Stimulated activated naive B cell treated with anti-CD40 and anti-IgM and Interleukin-4, amounts not matched to agents 10 μg/mL and 1 μg/mL and 100 μg/mL, for 72 hours (primary cell): ENCODE measurements at regions not wholly inside any gene's neighbourhood (a gene's known extent, or its start where the extent isn't known, plus 50 kb on each side); places are given as distances from the start of the nearest gene placed in this dataset.

Experiments used
- ATAC-seq, 2 donors: fragments of 150-1000 bp; cut with Tn5 transposase; replicated peaks; 2 replicates each; pipeline ENCODE4 v1.10.0; 2021; ENCODE audit warnings: moderate library complexity in 1 of 2
- DNase-seq: peaks from one replicate; pipeline ENCODE4 v3.0.0; 2021
- H3K27ac Mint-ChIP-seq: one replicate; pipeline ENCODE4 v1.8.0; 2022; ENCODE audit warnings: mild to moderate bottlenecking, mixed read lengths
- H3K27me3 Mint-ChIP-seq, 2 donors: one replicate each; pipeline ENCODE4 v1.8.0; 2022; ENCODE audit warnings: mixed read lengths in 2 of 2
- H3K36me3 Mint-ChIP-seq, 2 donors: one replicate each; pipeline ENCODE4 v1.8.0; 2022; ENCODE audit warnings: mixed read lengths in 2 of 2, mild to moderate bottlenecking in 1 of 2
- H3K4me1 Mint-ChIP-seq, 2 donors: one replicate each; pipeline ENCODE4 v1.8.0; 2022; ENCODE audit warnings: mixed read lengths in 2 of 2, mild to moderate bottlenecking in 1 of 2
- H3K4me3 Mint-ChIP-seq, 2 donors: one replicate each; pipeline ENCODE4 v1.8.0; 2022; ENCODE audit warnings: mild to moderate bottlenecking in 2 of 2, mixed read lengths in 2 of 2, moderate library complexity in 1 of 2
- H3K9me3 Mint-ChIP-seq, 2 donors: one replicate each; pipeline ENCODE4 v1.8.0; 2022; ENCODE audit warnings: mixed read lengths in 2 of 2, mild to moderate bottlenecking in 1 of 2

DNA sequence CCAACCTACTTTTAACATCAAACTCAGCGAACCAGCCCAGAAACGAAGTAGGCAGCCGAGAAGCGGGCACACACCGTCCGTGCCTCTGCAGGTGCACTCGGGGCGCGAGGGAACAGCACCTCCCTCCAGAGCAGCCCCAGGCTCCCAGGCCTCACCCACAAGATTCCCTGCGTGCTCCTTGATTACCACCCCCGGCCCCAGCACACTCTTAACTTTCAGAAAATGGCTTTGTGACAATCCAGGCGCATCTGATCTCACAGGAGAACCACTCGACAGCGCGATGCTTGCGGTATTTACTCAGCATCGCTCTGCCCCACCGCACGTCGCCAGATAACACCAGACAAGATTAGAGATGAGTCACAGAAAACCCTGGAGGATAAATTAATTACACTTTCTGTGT, 134.9 kb upstream of the SPACA7 start:
- Mint-ChIP-seq H3K4me3 (no peak overlapping the region), H3K27ac (no peak overlapping the region), H3K27me3 (peaks cover 3 to 4% of the 10 kb centered on the region in 2 donors), H3K4me1 (no peaks in the 10 kb centered on the region), H3K36me3 (no peaks in the 10 kb centered on the region), H3K9me3 (peaks cover 2 to 4% of the 10 kb centered on the region in 2 donors)
- ATAC-seq: no peak
- no peak for DNase-seq

DNA sequence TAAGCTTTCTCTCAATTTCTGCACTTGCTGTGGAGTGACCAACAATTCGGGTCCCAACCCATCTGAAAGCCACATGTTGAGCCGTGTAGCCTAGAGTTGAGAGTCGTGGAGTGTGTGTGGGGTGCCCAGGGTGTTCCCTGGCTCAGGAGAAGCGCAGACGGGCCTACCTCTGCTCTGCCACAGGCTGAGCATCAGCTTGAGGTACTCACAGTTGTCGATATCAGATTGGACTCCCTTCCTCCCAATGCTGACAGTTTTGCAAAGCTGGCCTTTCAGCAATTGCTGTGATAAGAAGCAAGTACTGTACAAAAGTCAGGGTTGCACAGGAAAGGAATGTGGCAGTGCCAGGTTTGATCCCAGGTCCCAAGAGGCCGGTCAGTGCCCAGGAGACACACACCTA, 133.4 kb upstream of the SPACA7 start:
- Mint-ChIP-seq H3K4me1 (no peaks in the 10 kb centered on the region), H3K9me3 (peaks cover 4% of the 10 kb centered on the region in 2 donors), H3K27me3 (peaks cover 3 to 4% of the 10 kb centered on the region in 2 donors), H3K4me3 (no peak overlapping the region), H3K27ac (no peak overlapping the region), H3K36me3 (no peaks in the 10 kb centered on the region)
- ATAC-seq (no peak), DNase-seq (no peak)

DNA sequence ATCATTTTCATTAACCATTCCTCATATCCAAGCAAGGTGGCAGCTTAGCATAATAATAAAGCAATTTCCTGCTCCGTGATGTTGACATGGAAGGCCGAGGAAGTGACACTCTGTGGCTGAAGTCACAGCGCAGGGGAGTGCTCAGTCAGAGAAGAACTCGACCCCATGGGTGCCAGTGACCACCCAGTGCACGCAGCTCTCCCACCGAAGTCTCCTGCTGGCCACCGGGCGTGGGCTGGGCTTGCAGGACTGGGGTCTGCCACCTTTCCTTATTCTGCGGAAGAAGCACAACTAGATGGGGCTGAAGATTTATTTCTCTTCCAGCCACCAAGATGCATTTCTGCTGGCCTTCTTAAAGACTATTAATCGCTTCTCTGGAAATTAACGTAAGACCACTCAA, 132.1 kb upstream of the SPACA7 start:
- DNase-seq: no peak
- no peak overlapping the region for H3K4me3 Mint-ChIP-seq
- ATAC-seq: no peak
- H3K36me3 Mint-ChIP-seq: no peaks in the 10 kb centered on the region
- peaks cover 3 to 4% of the 10 kb centered on the region in 2 donors for H3K27me3 Mint-ChIP-seq
- H3K27ac Mint-ChIP-seq: no peak overlapping the region
- no peaks in the 10 kb centered on the region for H3K4me1 Mint-ChIP-seq
- H3K9me3 Mint-ChIP-seq: peaks cover 0 to 4% of the 10 kb centered on the region in 2 donors

DNA sequence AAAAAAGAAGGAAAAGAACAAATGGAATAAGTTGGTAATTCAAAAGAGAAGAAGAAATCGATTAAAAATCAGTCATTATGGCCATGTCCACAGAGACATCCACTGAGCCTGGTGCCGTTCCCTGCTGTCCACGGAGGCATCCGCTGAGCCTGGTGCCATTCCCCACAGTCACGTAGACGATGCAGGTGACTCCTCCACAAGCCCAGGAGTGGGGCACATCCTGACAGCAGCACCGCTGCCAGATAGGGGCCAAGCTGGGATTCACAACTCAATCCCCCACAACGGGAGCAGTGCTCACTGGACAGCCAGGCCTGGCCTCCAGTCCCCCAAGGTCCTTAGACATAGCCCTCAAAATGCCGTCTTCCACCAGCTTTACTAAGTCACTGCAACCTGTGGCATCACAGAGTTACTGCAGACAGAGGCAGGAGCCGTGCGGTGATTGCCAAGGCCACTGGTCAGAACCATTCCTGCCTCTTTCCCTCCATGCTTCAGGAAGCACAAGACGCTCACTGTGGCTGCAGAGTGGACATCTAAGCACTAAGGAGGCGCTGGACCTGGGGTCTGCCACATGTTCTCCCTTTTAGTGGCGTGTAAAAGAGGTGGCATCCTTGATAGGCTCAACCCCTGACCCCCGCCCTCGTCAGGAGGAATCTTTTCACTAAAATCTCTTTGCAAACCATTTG, 131.5 kb upstream of the SPACA7 start:
- Mint-ChIP-seq H3K36me3 (no peaks in the 10 kb centered on the region), H3K27ac (no peak overlapping the region), H3K4me3 (no peak overlapping the region), H3K9me3 (peaks cover 0 to 4% of the 10 kb centered on the region in 2 donors), H3K4me1 (no peaks in the 10 kb centered on the region), H3K27me3 (peaks cover 3 to 4% of the 10 kb centered on the region in 2 donors)
- ATAC-seq (no peak), DNase-seq (no peak)

DNA sequence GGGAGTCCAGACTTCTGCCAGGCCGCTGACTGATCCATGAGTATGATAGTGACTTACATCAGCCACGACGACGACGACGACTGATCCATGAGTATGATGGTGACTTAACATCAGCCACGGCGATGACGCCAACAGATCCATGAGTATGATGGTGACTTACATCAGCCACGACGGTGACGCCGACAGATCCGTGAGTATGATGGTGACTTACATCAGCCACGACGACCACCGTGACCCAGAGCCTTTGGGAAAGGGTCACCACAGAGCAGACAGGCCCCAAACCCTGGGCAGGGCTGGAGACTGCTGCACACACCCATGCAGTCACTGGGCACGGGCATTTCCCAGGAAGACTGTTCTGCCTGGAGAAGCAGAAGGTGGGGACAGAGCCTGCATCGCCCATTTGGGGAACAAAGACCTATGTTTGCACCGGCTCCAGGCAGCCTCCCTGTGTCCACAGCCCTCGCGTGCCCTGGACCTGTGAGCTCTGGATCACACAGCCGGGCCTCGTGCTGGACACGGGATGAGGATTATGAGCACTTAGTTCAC, 130.9 kb upstream of the SPACA7 start:
- no peaks in the 10 kb centered on the region for H3K4me1 Mint-ChIP-seq
- DNase-seq (no peak), ATAC-seq (no peak)
- peaks cover 0 to 4% of the 10 kb centered on the region in 2 donors for H3K9me3 Mint-ChIP-seq
- H3K36me3 Mint-ChIP-seq: no peaks in the 10 kb centered on the region
- H3K4me3 Mint-ChIP-seq: no peak overlapping the region
- no peak overlapping the region for H3K27ac Mint-ChIP-seq
- H3K27me3 Mint-ChIP-seq: peaks cover 4 to 7% of the 10 kb centered on the region in 2 donors

DNA sequence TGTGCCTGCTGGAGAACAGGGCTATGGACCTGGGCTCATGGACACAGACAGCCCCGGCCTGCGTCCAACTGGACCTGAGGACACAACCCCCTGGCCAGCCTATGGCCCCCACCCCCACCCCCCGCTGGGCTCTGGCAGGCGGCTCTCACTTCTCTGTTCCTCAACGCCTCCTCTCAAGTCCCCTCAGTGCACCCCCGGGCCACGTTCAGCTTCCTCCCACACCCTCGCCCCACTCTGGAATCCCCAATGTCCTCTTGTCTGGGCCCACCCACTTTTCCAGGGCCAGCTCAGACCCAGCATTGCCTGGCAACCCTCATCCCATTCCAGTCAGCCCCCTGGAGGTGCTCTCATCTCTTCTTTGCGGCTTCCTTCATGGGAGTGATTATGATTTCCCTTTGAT, 130.2 kb upstream of the SPACA7 start:
- Mint-ChIP-seq H3K27ac (no peak overlapping the region), H3K27me3 (peaks cover 4 to 7% of the 10 kb centered on the region in 2 donors), H3K4me1 (no peaks in the 10 kb centered on the region), H3K9me3 (peaks cover 0 to 4% of the 10 kb centered on the region in 2 donors), H3K4me3 (no peak overlapping the region), H3K36me3 (no peaks in the 10 kb centered on the region)
- DNase-seq: no peak
- no peak for ATAC-seq

DNA sequence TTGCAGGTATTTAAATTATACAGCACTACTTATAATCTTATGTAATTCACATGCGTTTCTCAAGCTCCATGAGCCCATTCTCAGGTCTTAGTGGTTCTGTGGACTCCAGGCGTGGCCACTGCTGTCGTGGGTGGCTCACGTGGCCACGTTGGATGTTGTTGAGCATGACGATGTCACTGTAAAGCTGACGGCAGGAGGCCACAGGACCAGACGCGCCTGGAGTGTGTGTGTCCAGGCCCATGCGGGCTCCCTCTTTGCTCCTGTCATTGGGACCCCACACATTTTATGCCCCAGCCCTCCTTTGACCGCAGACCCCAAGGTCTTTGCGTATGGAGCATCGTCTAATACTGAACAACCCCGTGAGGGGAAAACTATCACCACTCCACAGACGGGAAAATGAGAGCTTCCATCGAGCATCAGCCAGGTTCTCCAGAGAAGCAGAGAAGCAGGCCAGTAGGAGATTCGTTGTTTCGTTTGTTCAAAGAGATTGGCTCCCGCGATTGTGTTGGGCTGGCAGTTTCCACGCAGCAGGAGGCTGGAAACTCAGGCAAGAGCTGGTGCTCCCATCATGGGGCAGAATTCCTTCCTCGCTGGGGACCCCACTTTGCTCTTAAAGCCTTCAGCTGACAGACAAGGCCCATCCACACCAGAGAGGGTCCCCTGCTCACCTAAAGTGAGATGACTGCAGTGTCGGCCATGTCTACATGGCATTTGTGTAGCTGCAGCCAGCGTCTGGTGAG, 129.3 kb upstream of the SPACA7 start:
- no peaks in the 10 kb centered on the region for H3K4me1 Mint-ChIP-seq
- H3K4me3 Mint-ChIP-seq: no peak overlapping the region
- H3K9me3 Mint-ChIP-seq: peaks cover 0 to 4% of the 10 kb centered on the region in 2 donors
- no peaks in the 10 kb centered on the region for H3K36me3 Mint-ChIP-seq
- no peak for DNase-seq
- H3K27me3 Mint-ChIP-seq: peaks cover 4 to 7% of the 10 kb centered on the region in 2 donors
- no peak overlapping the region for H3K27ac Mint-ChIP-seq
- no peak for ATAC-seq

DNA sequence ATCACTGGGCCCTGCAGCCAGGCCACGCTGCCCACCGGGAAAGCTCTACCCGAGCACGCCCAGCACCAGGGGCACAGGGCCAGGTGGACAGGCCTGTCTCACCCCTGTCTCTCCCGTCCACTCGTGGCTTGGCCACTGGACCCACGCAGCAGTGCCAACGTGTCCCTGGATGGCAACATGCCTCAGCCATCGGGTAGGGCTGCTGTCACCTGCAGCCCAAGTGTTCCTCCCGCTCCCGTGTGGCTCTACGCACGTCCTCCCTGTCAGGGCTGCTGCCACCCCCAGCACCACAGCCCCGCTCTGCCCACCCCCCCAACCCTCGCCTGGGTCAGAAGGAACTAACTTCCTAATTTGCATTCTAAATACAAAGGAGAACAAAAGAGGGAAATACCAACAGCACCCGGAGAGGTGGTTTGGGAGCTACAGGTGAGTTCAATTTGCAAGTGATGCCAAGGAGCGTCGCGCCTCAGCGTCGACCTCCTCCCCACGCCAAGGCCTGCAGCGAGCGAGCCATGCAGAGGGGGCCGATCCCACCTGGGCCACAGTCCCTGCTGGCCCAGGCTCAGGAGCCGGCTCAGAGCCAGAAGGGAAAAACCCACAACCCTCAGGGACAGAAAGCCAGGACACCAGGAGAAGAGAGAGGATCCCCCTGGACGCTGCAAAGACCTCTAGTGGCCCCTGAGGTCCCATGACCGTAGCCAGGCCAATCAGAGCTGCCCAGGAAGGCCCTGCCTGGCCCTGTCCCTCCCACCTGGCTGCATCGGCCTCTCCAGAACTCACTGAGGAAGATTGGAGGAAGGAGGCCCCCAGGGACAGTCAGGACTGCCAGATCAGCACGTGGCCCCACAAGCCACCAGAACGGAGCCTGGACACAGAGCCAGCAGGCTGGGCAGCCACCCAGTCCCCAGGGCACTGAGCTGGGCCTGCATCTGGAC, 128.4 kb upstream of the SPACA7 start:
- no peak for DNase-seq
- H3K36me3 Mint-ChIP-seq: no peaks in the 10 kb centered on the region
- H3K27me3 Mint-ChIP-seq: peaks cover 4 to 7% of the 10 kb centered on the region in 2 donors
- ATAC-seq: no peak
- peaks cover 0 to 4% of the 10 kb centered on the region in 2 donors for H3K9me3 Mint-ChIP-seq
- H3K4me1 Mint-ChIP-seq: no peaks in the 10 kb centered on the region
- no peak overlapping the region for H3K4me3 Mint-ChIP-seq
- no peak overlapping the region for H3K27ac Mint-ChIP-seq

DNA sequence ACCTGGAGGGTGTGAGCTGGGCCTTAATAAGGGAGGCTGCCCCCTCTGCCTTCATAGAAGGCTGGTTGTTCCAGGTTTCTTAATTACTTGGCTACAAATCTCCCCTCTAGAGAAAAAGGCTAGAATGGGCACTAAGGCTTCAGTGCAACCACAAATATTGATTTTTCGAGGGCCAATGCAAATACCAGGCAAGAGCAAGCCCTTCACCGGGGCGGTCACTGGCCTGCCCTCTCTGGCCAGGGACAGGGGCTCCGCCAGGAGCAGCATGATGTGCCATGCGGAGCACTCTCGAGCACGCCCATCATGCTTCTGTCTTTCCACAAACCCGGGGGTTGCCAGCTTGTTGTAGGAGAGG, 127.8 kb upstream of the SPACA7 start:
- Mint-ChIP-seq H3K4me3 (no peak overlapping the region), H3K27ac (no peak overlapping the region), H3K27me3 (peaks cover 4 to 7% of the 10 kb centered on the region in 2 donors), H3K9me3 (peaks cover 0 to 4% of the 10 kb centered on the region in 2 donors), H3K36me3 (no peaks in the 10 kb centered on the region), H3K4me1 (no peaks in the 10 kb centered on the region)
- no peak for ATAC-seq
- DNase-seq: no peak

DNA sequence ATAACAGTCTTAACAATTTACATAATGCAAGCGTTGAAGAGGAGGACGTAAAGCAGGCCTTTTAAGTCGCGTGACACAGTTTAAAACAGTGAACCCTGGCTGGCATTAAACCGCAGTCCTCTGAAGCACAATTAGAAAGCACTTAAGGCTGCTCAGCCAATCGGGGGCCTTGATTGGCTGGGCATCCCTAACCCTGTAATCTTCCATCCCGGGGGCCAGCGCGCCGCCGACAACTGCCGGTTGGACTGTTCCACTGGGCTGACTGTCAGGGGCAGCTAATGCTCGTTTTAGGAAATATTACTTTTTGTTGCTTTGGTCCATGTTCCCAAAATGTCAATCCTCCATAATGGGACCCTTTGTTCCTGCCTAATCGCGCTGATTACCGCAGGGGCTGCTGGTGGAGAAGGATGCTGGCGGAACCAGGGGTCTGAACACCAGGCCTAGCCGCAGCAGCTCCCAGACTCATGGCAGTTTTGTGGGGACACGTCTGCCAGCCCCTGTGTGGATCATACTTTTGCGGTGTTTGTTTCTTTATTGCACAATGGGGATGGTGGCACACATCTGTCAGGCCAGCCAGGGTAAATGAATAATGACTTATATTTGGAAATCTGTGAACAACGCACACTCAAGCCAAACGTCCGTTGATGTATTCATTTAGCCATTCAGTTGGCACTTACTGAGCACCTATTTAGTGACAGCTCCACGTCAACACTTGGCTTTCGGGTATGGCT, 127.1 kb upstream of the SPACA7 start:
- DNase-seq (no peak), ATAC-seq (no peak)
- H3K4me1 Mint-ChIP-seq: no peaks in the 10 kb centered on the region
- no peak overlapping the region for H3K4me3 Mint-ChIP-seq
- H3K36me3 Mint-ChIP-seq: no peaks in the 10 kb centered on the region
- peaks cover 4 to 7% of the 10 kb centered on the region in 2 donors for H3K27me3 Mint-ChIP-seq
- peaks cover under 1 to 4% of the 10 kb centered on the region in 2 donors for H3K9me3 Mint-ChIP-seq
- H3K27ac Mint-ChIP-seq: no peak overlapping the region

DNA sequence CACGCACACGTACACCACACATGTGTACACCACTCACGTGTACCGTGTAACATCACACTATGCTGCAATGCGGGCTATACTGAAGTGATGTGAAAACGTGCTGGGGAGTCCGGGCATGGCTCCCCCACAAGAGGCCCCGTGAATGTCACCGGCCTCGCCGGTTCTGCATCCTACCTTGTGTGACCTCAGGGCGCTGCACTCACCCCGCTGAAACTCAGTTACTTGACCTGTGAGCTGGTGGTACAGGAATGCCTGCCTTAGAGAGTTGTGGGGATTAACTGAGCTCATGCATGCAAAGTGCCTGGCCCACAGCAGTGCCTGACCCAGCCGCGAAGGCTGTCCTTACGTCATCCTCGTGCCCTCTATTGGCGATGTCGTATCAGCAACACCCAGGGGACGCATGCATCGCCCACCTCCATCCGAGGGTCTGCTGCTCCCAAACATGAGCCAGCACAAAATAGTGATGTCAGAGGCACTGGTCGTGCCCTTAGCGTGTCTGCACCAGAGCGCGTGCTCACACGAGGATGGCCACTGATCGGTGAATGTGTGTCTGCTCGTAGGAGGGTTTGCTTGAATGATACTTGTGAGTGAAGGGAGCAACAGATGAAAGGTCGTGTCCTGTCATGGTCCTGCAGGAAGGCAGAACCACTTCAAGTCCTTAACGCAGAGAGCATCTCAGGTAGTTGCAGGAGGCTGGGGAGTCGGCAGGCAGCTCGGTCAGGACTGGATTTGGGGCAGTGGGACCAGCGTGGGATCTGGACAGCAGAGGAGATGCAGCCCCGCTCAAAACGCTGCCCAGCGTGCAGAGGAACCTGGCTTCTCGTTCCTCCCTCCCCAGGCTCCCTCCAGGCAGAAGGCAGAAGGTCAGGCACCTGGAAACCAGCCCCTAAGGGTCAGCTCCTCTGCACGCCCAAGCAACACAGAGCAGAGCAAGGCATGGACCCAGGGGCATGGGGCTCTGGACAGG, 126.2 kb upstream of the SPACA7 start:
- no peaks in the 10 kb centered on the region for H3K4me1 Mint-ChIP-seq
- no peak overlapping the region for H3K4me3 Mint-ChIP-seq
- H3K27me3 Mint-ChIP-seq: peaks cover 0 to 7% of the 10 kb centered on the region in 2 donors
- ATAC-seq: no peak
- no peak for DNase-seq
- H3K9me3 Mint-ChIP-seq: peaks cover 4 to 5% of the 10 kb centered on the region in 2 donors
- H3K36me3 Mint-ChIP-seq: no peaks in the 10 kb centered on the region
- H3K27ac Mint-ChIP-seq: no peak overlapping the region

DNA sequence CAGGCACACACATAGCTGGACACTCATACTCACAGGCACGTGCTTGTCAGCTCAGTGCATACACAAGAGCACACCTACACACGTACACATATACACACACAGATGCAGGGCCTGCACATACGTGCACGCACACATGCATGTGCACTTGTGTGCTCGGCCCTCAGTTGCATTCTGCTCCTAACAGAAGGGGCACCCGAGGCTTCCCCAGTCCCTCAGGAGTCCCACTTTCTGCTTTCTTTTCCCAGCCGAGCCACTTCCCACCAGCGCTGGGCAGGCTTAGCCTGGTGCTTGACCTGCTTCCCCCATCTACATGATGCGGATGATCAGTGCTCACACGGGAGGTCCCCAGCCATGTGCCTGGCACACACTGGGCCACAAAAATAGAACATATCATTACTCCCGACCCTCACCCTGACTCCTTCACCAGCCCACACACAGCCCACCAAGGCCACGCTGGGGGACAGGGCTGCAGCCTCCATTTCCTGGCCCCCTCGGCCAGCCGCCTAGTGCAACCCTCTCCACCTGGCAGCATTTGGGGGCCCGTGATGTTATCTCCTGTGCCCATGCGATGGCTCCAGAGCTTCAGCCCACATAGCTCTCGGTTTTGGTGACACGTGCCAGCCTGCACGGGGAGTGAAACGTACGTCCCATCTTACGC, 125.2 kb upstream of the SPACA7 start:
- H3K9me3 Mint-ChIP-seq: peaks cover 4 to 5% of the 10 kb centered on the region in 2 donors

More for the DNA sequence above, 125.2 kb upstream of the SPACA7 start:
- Mint-ChIP-seq H3K27ac (no peak overlapping the region), H3K27me3 (peaks cover 0 to 7% of the 10 kb centered on the region in 2 donors), H3K4me3 (no peak overlapping the region), H3K4me1 (no peaks in the 10 kb centered on the region), H3K36me3 (no peaks in the 10 kb centered on the region)
- ATAC-seq (no peak), DNase-seq (no peak)
